NCI-H69 (cell line): ENCODE measurements at regions not wholly inside any gene's neighbourhood (a gene's known extent, or its start where the extent isn't known, plus 50 kb on each side); places are given as distances from the start of the nearest gene placed in this dataset.
"Not testable (repeated sequence)": the region's sequence is repeated elsewhere in the genome, so short reads cannot be mapped to it uniquely, and the experiment has no call there.

ENCODE experiments used
- DNase-seq: peaks from one replicate; lab custom pipeline; 2025; lab: John Stamatoyannopoulos, UW

GRCh38 chr20:12201289-12201991 is 283.7 kb downstream of the BTBD3 start:
- peak; percentile 50 for DNase-seq

- no peak for DNase-seq
These were observed 285.7 kb downstream of the BTBD3 start for GRCh38 chr20:12203399-12203798.

- no peak for DNase-seq
These were observed 286.3 kb downstream of the BTBD3 start for GRCh38 chr20:12203981-12204380.

GRCh38 chr20:12207875-12208274 is 290.2 kb downstream of the BTBD3 start:
- peak; percentile 78 for DNase-seq

GRCh38 chr20:12210591-12210990 is 292.9 kb downstream of the BTBD3 start:
- DNase-seq: no peak

- DNase-seq: no peak
These were observed 293.7 kb downstream of the BTBD3 start for GRCh38 chr20:12211361-12211760.

GRCh38 chr20:12217382-12217781 is 299.7 kb downstream of the BTBD3 start:
- DNase-seq: no peak

GRCh38 chr20:12219798-12220197 is 302.1 kb downstream of the BTBD3 start:
- DNase-seq: no peak

GRCh38 chr20:12223057-12223456 is 305.4 kb downstream of the BTBD3 start:
- no peak for DNase-seq

- DNase-seq: no peak
These were observed 308.2 kb downstream of the BTBD3 start for GRCh38 chr20:12225898-12226297.

GRCh38 chr20:12229891-12230290 is 312.2 kb downstream of the BTBD3 start:
- no peak for DNase-seq

GRCh38 chr20:12237772-12238171 is 320.1 kb downstream of the BTBD3 start:
- no peak for DNase-seq

GRCh38 chr20:12241065-12241464 is 323.4 kb downstream of the BTBD3 start:
- DNase-seq: peak; percentile 90

GRCh38 chr20:12243327-12243726 is 325.6 kb downstream of the BTBD3 start:
- no peak for DNase-seq

- DNase-seq: no peak
These were observed 330.8 kb downstream of the BTBD3 start for GRCh38 chr20:12248481-12248880.

- DNase-seq: not testable (repeated sequence)
These were observed 333.0 kb downstream of the BTBD3 start for GRCh38 chr20:12250661-12251060.

GRCh38 chr20:12252793-12253192 is 335.1 kb downstream of the BTBD3 start:
- DNase-seq: no peak

- peak; percentile 16 for DNase-seq
These were observed 337.8 kb downstream of the BTBD3 start for GRCh38 chr20:12255461-12255970.

GRCh38 chr20:12256806-12257205 is 339.1 kb downstream of the BTBD3 start:
- DNase-seq: no peak

- DNase-seq: no peak
These were observed 345.1 kb downstream of the BTBD3 start for GRCh38 chr20:12262747-12263146.

GRCh38 chr20:12264711-12265110 is 347.0 kb downstream of the BTBD3 start:
- no peak for DNase-seq

- no peak for DNase-seq
These were observed 348.0 kb downstream of the BTBD3 start for GRCh38 chr20:12265662-12266061.

- no peak for DNase-seq
These were observed 351.9 kb downstream of the BTBD3 start for GRCh38 chr20:12269579-12269978.

GRCh38 chr20:12270863-12271262 is 353.2 kb downstream of the BTBD3 start:
- peak; percentile 19 for DNase-seq
